ENCODE measurements at regions not wholly inside any gene's neighbourhood (a gene's known extent, or its start where the extent isn't known, plus 50 kb on each side); places are given as distances from the start of the nearest gene placed in this dataset.

DNA sequence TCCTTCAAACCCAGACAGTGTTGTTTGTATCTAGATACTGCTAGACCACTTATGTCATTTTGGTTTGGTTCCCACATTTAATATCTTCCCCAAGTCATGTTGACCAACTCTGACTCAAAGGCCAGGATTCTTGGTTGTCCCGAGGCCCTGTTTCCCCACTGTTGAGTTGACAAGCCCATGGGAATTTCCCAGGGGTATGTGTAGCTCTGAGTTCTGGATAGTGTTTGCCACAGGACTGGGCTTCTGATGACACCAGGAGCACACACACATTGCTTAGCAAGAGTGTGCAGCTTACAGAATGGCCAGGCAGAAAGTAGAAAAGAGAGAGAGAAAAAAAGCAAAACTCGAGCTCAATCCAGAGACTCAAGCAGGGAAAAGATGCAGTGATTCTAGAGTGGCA lies 214.4 kb downstream of the NXNL2 start:
- H3K9me3 Mint-ChIP-seq (ENCODE audit: low read depth, unreplicated experiment): peaks cover 2% of the 10 kb centered on the region
- CTCF ChIA-PET: interaction anchor here (0.5 kb wide), 1 partner anchor 236 kb away, joined by 3 read pairs; no protein-coding TSS in a partner anchor
- no peak overlapping the region for H3K27ac Mint-ChIP-seq (ENCODE audit: unreplicated experiment)
- intact Hi-C loops (cut with micrococcal nuclease; ENCODE audit: unreplicated experiment): no loop called here
- H3K4me1 Mint-ChIP-seq (ENCODE audit: low read depth, unreplicated experiment): no peaks in the 10 kb centered on the region
- DNase-seq: no peak
- no peaks in the 10 kb centered on the region for H3K36me3 Mint-ChIP-seq (ENCODE audit: insufficient read depth, unreplicated experiment)
- peaks cover 7% of the 10 kb centered on the region for H3K27me3 Mint-ChIP-seq (ENCODE audit: unreplicated experiment)
- no TSS peak for BruUV-seq (replicated peaks)
- H3K4me3 Mint-ChIP-seq (ENCODE audit: low read depth, unreplicated experiment): no peak overlapping the region
- TF ChIP-seq, protein P1, sequence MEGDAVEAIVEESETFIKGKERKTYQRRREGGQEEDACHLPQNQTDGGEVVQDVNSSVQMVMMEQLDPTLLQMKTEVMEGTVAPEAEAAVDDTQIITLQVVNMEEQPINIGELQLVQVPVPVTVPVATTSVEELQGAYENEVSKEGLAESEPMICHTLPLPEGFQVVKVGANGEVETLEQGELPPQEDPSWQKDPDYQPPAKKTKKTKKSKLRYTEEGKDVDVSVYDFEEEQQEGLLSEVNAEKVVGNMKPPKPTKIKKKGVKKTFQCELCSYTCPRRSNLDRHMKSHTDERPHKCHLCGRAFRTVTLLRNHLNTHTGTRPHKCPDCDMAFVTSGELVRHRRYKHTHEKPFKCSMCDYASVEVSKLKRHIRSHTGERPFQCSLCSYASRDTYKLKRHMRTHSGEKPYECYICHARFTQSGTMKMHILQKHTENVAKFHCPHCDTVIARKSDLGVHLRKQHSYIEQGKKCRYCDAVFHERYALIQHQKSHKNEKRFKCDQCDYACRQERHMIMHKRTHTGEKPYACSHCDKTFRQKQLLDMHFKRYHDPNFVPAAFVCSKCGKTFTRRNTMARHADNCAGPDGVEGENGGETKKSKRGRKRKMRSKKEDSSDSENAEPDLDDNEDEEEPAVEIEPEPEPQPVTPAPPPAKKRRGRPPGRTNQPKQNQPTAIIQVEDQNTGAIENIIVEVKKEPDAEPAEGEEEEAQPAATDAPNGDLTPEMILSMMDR (IDR thresholded peaks at IDR 0.05; ENCODE audit: unreplicated experiment): no peak

DNA sequence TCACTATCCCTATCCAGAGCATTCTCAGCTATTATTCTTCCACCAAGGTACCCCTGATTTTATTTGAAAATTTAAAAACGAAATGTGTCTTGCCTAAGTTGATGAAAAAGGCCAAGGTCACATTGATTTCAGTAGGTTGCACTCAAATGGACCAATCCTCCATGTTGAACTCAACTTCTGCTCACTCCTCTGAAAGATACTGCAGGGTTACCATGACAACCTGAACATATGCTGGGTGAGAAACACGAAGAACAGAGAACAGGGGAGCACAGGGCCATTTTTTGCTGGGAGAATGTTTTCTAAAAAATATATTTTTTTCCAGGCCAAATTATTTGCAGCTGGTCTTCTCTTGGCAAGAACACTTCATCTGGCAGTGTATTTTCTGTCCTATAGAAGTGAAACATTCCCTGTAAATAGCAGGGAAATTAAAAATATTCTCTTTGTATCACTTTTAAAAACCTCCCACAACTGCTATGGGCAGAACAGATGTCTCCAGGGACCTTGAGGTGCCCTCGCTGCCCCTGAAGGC lies 215.9 kb downstream of the NXNL2 start:
- Mint-ChIP-seq H3K9me3 (ENCODE audit: low read depth, unreplicated experiment) (peaks cover 2% of the 10 kb centered on the region), H3K4me3 (ENCODE audit: low read depth, unreplicated experiment) (no peak overlapping the region), H3K27ac (ENCODE audit: unreplicated experiment) (no peak overlapping the region), H3K4me1 (ENCODE audit: low read depth, unreplicated experiment) (no peaks in the 10 kb centered on the region), H3K36me3 (ENCODE audit: insufficient read depth, unreplicated experiment) (no peaks in the 10 kb centered on the region), H3K27me3 (ENCODE audit: unreplicated experiment) (no peaks in the 10 kb centered on the region)
- intact Hi-C loops (cut with micrococcal nuclease; ENCODE audit: unreplicated experiment): no loop called here
- BruUV-seq (replicated peaks): no TSS peak
- TF ChIP-seq, protein P1 (IDR thresholded peaks at IDR 0.05; ENCODE audit: unreplicated experiment): no peak
- no peak for DNase-seq
- CTCF ChIA-PET: no interaction called here

DNA sequence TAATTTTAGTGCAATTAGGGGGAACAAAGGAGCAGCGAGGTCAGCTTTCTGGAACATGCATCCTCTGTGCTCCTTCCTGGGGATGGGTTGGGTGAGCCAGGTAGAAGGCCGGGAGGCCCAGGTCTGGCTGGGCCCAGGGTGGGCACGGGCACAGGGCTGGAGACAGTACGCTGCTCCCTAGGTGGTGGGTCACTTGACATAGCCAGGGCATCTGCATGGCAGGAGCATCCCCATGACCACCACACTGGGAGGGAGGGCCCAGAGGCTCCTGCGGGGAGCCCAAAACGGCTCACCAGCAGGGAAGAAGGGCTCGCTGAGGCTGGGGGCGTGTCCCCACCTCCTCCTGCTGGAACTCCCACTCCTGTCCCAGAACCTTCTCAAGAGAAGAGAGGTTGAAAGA lies 216.8 kb downstream of the NXNL2 start:
- Mint-ChIP-seq H3K36me3 (ENCODE audit: insufficient read depth, unreplicated experiment) (no peaks in the 10 kb centered on the region), H3K4me1 (ENCODE audit: low read depth, unreplicated experiment) (no peaks in the 10 kb centered on the region), H3K4me3 (ENCODE audit: low read depth, unreplicated experiment) (no peak overlapping the region), H3K27ac (ENCODE audit: unreplicated experiment) (no peak overlapping the region), H3K27me3 (ENCODE audit: unreplicated experiment) (no peaks in the 10 kb centered on the region), H3K9me3 (ENCODE audit: low read depth, unreplicated experiment) (peaks cover 2% of the 10 kb centered on the region)
- TF ChIP-seq, protein P1 (IDR thresholded peaks at IDR 0.05; ENCODE audit: unreplicated experiment): no peak
- no peak for DNase-seq
- BruUV-seq (replicated peaks): no TSS peak
- intact Hi-C loops (cut with micrococcal nuclease; ENCODE audit: unreplicated experiment): no loop called here
- CTCF ChIA-PET: no interaction called here

DNA sequence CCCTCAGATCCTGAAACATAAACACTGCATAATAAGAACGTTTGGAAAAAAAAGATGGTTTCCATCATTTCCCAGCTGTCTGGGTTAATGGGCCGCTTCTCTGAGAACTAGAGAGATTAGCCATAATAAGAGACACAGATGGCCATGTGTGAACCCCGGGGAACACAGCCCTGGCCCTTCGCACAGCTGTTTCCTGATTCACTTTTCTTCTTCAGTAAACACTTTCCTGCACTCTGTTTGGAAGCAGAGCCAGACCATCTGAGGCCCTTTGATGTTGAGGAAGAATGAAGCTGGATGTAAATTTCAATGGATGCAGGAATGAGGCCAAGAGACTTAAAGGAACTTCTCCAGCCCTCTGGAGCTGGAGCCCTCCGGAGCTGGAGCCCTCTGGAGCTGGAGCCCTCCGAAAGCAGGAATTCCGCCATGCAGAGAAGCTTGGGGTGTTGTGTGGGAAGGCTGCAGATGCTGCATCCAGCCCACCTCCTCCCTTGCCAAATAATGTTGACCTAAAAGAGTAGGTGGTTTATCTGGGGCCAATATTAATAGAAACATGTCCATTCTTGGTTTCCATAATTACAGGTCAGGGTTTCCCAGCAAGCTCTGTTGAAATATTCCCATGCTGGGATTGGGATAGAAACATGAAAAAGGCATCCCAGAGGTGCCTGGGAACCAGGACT lies 218.9 kb downstream of the NXNL2 start:
- no TSS peak for BruUV-seq (replicated peaks)
- no peak overlapping the region for H3K27ac Mint-ChIP-seq (ENCODE audit: unreplicated experiment)
- CTCF ChIA-PET: no interaction called here
- no peaks in the 10 kb centered on the region for H3K27me3 Mint-ChIP-seq (ENCODE audit: unreplicated experiment)
- no peak overlapping the region for H3K4me3 Mint-ChIP-seq (ENCODE audit: low read depth, unreplicated experiment)
- TF ChIP-seq, protein P1 (IDR thresholded peaks at IDR 0.05; ENCODE audit: unreplicated experiment): no peak
- DNase-seq: no peak
- H3K9me3 Mint-ChIP-seq (ENCODE audit: low read depth, unreplicated experiment): peaks cover 2% of the 10 kb centered on the region
- intact Hi-C loops (cut with micrococcal nuclease; ENCODE audit: unreplicated experiment): no loop called here
- no peaks in the 10 kb centered on the region for H3K4me1 Mint-ChIP-seq (ENCODE audit: low read depth, unreplicated experiment)
- no peaks in the 10 kb centered on the region for H3K36me3 Mint-ChIP-seq (ENCODE audit: insufficient read depth, unreplicated experiment)

All from Calu3 (cell line).